ENCODE measurements at regions not wholly inside any gene's neighbourhood (a gene's known extent, or its start where the extent isn't known, plus 50 kb on each side); places are given as distances from the start of the nearest gene placed in this dataset.

DNA sequence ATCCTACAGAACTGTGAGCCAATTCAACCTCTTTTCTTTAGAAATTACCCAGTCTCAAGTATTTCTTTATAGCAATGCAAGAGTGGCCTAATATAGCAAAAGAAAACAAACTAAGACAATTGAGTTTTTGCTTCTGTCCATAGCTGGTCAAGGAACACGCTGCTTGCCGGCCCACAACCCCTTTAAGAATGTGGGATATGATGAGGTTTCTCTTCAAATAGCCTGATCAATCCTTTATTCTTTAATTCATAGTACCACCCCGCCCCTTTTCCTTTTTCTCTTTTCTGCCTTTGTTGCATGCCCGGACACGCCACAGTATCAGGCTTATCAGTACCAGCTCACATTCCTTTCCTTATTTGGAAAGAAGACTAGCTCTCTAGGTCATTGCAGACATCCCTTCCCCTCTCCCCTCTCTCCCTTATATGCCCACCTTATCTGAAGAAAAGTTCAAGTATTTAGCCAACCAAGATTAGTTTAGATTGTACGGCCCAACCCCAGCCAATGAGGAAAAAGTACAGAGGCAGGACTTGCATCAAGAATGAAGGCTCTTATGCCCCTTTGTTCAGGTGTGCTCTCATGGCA, 404.5 kb downstream of the OCA2 start:
- Histone ChIP-seq H3K4me2 (no peak overlapping the region), H3K27ac (no peak overlapping the region), H3K4me3 (no peak overlapping the region), H3K9me3 (peaks cover 6% of the 10 kb centered on the region; the same call in 1 of the 3 replicates), H3K4me1 (no peaks in the 10 kb centered on the region)
- DNase-seq (ENCODE audit: low read depth in 1 of 2, low spot score in 1 of 2) (no peak), FAIRE-seq (no peak), ATAC-seq (no peak)
- CTCF ChIA-PET, result interaction anchor here (0.6 kb wide), 1 partner anchor 35 kb away, joined by 3 read pairs; no protein-coding TSS in a partner anchor
- POLR2A ChIA-PET, result no interaction called here
- TF ChIP-seq MAFK (IDR thresholded peaks at IDR 0.05; ENCODE audit: partially characterized antibody) (no peak), FOXS1 (CRISPR knock-in tag; IDR thresholded peaks at IDR 0.05) (no peak)
- 26% methylated on average over 6 of the region's 6 CpGs for WGBS (ENCODE audit: missing lambda C conversion rate)

DNA sequence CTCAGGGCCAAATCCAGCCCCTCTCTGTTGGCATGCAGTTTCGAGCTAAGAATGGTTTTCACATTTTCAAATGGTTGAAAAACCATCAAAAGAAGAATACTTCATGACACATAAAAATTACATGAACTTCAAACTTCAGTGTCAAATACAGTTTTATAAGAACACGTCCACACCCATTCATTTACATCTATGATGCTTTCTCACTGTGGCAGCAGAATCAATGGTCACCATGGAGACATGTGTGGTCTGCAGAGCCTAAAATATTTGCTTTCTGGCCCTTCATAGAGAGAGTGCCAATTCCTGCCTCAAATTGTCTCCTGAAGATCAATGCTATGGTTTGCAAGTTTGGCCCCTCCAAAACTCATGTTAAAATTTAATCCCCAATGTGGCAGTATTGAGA, 405.8 kb downstream of the OCA2 start:
- H3K4me2 ChIP-seq, result no peak overlapping the region
- FAIRE-seq, result no peak
- H3K4me3 ChIP-seq, result no peak overlapping the region
- ATAC-seq, result no peak
- ChIA-PET POLR2A (no interaction called here), CTCF (interaction anchor here (2.9 kb wide), 1 partner anchor 9 kb away, joined by 14 read pairs; no protein-coding TSS in a partner anchor)
- WGBS (ENCODE audit: missing lambda C conversion rate), result 9% methylated on average over 2 of the region's 2 CpGs
- DNase-seq (ENCODE audit: low read depth in 1 of 2, low spot score in 1 of 2), result no peak
- TF ChIP-seq, protein P1, sequence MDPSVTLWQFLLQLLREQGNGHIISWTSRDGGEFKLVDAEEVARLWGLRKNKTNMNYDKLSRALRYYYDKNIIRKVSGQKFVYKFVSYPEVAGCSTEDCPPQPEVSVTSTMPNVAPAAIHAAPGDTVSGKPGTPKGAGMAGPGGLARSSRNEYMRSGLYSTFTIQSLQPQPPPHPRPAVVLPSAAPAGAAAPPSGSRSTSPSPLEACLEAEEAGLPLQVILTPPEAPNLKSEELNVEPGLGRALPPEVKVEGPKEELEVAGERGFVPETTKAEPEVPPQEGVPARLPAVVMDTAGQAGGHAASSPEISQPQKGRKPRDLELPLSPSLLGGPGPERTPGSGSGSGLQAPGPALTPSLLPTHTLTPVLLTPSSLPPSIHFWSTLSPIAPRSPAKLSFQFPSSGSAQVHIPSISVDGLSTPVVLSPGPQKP (IDR thresholded peaks at IDR 0.05; ENCODE audit: low read depth, low read length), result no peak
- TF ChIP-seq FOSL2 (IDR thresholded peaks at IDR 0.05), result no peak
- TF ChIP-seq FOSL2 (CRISPR knock-in tag; IDR thresholded peaks at IDR 0.05), result no peak
- TF ChIP-seq, protein P2, sequence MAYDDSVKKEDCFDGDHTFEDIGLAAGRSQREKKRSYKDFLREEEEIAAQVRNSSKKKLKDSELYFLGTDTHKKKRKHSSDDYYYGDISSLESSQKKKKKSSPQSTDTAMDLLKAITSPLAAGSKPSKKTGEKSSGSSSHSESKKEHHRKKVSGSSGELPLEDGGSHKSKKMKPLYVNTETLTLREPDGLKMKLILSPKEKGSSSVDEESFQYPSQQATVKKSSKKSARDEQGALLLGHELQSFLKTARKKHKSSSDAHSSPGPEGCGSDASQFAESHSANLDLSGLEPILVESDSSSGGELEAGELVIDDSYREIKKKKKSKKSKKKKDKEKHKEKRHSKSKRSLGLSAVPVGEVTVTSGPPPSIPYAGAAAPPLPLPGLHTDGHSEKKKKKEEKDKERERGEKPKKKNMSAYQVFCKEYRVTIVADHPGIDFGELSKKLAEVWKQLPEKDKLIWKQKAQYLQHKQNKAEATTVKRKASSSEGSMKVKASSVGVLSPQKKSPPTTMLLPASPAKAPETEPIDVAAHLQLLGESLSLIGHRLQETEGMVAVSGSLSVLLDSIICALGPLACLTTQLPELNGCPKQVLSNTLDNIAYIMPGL (CRISPR knock-in tag; IDR thresholded peaks at IDR 0.05; ENCODE audit: borderline replicate concordance), result no peak
- TF ChIP-seq HOXB5 (CRISPR knock-in tag; IDR thresholded peaks at IDR 0.05), result no peak
- TF ChIP-seq RNF2 (IDR thresholded peaks at IDR 0.05; ENCODE audit: borderline replicate concordance, low read depth), result no peak
- no peak for TF ChIP-seq HDAC2 (IDR thresholded peaks at IDR 0.05)
- TF ChIP-seq POLR2A (IDR thresholded peaks at IDR 0.05; ENCODE audit: low read length), result no peak
- no peak for TF ChIP-seq HOXB13 (CRISPR knock-in tag; IDR thresholded peaks at IDR 0.05; ENCODE audit: low read depth)
- no peak for TF ChIP-seq EP300 (IDR thresholded peaks at IDR 0.05)
- no peak for TF ChIP-seq ZNF302 (CRISPR knock-in tag; IDR thresholded peaks at IDR 0.05)
- TF ChIP-seq MAZ (IDR thresholded peaks at IDR 0.05; ENCODE audit: borderline replicate concordance, low read depth, low read length), result no peak
- no peak overlapping the region for H3K27ac ChIP-seq
- H3K9me3 ChIP-seq, result peaks cover 6% of the 10 kb centered on the region; the same call in 1 of the 3 replicates
- H3K4me1 ChIP-seq, result no peaks in the 10 kb centered on the region

DNA sequence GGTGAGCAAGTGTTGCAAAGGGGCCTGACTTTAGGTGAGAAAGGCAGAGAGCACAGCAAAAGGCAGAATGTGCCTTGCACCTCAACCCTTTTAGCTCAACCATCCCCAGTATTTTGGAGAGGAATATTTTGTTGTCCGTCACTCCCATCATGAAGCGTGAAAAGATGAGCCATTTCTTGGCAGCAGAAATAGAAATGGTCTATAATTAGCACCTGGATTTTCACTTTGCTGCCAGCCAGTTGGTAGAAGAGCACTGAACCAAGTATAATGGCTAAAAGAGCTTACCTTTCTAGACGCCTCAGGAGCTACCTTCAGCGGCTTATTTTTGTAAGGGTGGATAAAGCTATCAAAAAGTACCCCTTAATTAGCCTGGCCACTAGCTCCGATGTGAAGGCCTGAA, 406.7 kb downstream of the OCA2 start:
- Histone ChIP-seq H3K4me2 (no peak overlapping the region), H3K4me3 (no peak overlapping the region), H3K4me1 (no peaks in the 10 kb centered on the region), H3K9me3 (peaks cover 6% of the 10 kb centered on the region; the same call in 1 of the 3 replicates), H3K27ac (no peak overlapping the region)
- DNase-seq (ENCODE audit: low read depth in 1 of 2, low spot score in 1 of 2), result no peak
- no peak for FAIRE-seq
- WGBS (ENCODE audit: missing lambda C conversion rate), result 39% methylated on average over 5 of the region's 5 CpGs
- TF ChIP-seq HOXB5 (CRISPR knock-in tag; IDR thresholded peaks at IDR 0.05) (no peak), JUNB (IDR thresholded peaks at IDR 0.05) (no peak), CHD2 (IDR thresholded peaks at IDR 0.05; ENCODE audit: low read length, partially characterized antibody) (no peak), TP53 (CRISPR knock-in tag; IDR thresholded peaks at IDR 0.05) (no peak), PHF8 (IDR thresholded peaks at IDR 0.05; ENCODE audit: borderline replicate concordance, low read depth) (no peak), CEBPB (IDR thresholded peaks at IDR 0.05) (no peak)
- ATAC-seq, result no peak
- POLR2A ChIA-PET, result no interaction called here
- CTCF ChIA-PET, result interaction anchor here (0.6 to 2.9 kb wide), 2 partner anchors 9 to 11 kb away, joined by 3 to 14 read pairs; no protein-coding TSS in a partner anchor
